Body of pancreas (tissue), 4 donors: ENCODE measurements at regions not wholly inside any gene's neighbourhood (a gene's known extent, or its start where the extent isn't known, plus 50 kb on each side); places are given as distances from the start of the nearest gene placed in this dataset.

ENCODE experiments used
- ATAC-seq: fragments of 150-250 bp; one replicate; pipeline ENCODE4 v1.9.1; 2016
- DNase-seq, 4 donors: peaks; one replicate each; pipeline ENCODE4 v3.0.0-alpha.2; 2019
- H3K27ac ChIP-seq, 4 donors: fragments of 200-600 bp; sonication (generic); 1 replicate in 3 of 4; 2 replicates in 1 of 4; pipeline versions ENCODE4 v1.5.1 to v1.6.1; 2016 to 2019; ENCODE audit warnings: mild to moderate bottlenecking in 1 of 4, mixed read lengths in 1 of 4, moderate library complexity in 1 of 4
- H3K27me3 ChIP-seq, 2 donors: fragments of 200-600 bp; sonication (generic); one replicate each; pipeline ENCODE4 v1.6.0; 2016; ENCODE audit warnings: mild to moderate bottlenecking in 1 of 2
- H3K36me3 ChIP-seq, 2 donors: fragments of 200-600 bp; sonication (generic); replicated peaks in 1 of 2; 2 replicates each; pipeline ENCODE4 v1.5.1; 2016; ENCODE audit warnings: low read depth in 2 of 2; ENCODE audit not compliant: insufficient read depth in 1 of 2
- H3K4me1 ChIP-seq: fragments of 200-600 bp; sonication (generic); one replicate; pipeline ENCODE4 v1.6.0; 2016
- H3K4me3 ChIP-seq, 2 donors: fragments of 200-600 bp; sonication (generic); 1 replicate in 1 of 2; 2 replicates in 1 of 2; pipeline ENCODE4 v1.5.1; 2016 to 2019
- H3K9me3 ChIP-seq, 3 donors: fragments of 200-600 bp; sonication (generic); 1 replicate in 2 of 3; 2 replicates in 1 of 3; pipeline ENCODE4 v1.5.1; 2016
- POLR2A ChIP-seq, 3 donors: fragments of 450-650 bp; IDR thresholded peaks; one replicate each; pipeline ENCODE4 v1.6.1; 2016; ENCODE audit warnings: antibody characterized with exemption in 3 of 3, mild to moderate bottlenecking in 2 of 3
- WGBS, 2 donors: methylation state at CpG; one replicate each; pipeline ENCODE4 v1.1.5; 2017; 5-methylcytosine and 5-hydroxymethylcytosine counted together
- intact Hi-C: fragments of 100-400 bp; cut with DNase I; formaldehyde crosslinking; loops from one replicate; pipeline ENCODE4 v1.15.1; 2023
- TF ChIP-seq, protein P1 (sequence below), 7 experiments: fragments of 450-650 bp in 4 of 7; fragments of 200-600 bp in 3 of 7; sonication (generic) in 3 of 7; IDR thresholded peaks; one replicate each; pipeline ENCODE4 v1.5.1; 2016 to 2019; ENCODE audit warnings: antibody characterized with exemption in 7 of 7

DNA sequence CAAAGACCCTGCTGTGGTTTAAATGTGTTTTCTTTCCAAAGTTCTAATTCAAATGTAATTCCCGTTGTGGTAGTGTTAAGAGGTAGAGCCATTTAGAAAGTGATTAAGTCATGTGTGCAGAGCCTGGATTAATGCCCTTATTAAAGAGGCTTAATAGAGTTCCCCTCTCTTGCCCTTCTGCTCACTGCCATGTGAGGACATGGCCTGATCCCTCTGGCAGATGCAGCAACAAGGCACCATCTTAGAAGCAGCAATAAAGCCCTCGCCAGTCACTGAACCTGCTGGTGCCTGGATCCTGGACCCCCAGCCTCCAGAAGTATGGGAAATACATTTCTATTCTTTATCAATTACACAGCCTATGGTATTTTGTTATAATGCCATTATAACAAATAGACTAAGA lies 485.2 kb downstream of the DCDC2C start:
- DNase-seq (no peak), ATAC-seq (no peak)
- intact Hi-C loops = no loop called here
- Histone ChIP-seq H3K4me1 (no peaks in the 10 kb centered on the region), H3K36me3 (no peaks in the 10 kb centered on the region), H3K4me3 (no peak overlapping the region), H3K27ac (no peak overlapping the region), H3K9me3 (no peaks in the 10 kb centered on the region), H3K27me3 (no peaks in the 10 kb centered on the region)
- WGBS, 2 donors = 69 to 72% methylated on average over 2 of the region's 2 CpGs
- TF ChIP-seq POLR2A (IDR thresholded peaks at IDR 0.05) = no peak
- TF ChIP-seq, protein P1, sequence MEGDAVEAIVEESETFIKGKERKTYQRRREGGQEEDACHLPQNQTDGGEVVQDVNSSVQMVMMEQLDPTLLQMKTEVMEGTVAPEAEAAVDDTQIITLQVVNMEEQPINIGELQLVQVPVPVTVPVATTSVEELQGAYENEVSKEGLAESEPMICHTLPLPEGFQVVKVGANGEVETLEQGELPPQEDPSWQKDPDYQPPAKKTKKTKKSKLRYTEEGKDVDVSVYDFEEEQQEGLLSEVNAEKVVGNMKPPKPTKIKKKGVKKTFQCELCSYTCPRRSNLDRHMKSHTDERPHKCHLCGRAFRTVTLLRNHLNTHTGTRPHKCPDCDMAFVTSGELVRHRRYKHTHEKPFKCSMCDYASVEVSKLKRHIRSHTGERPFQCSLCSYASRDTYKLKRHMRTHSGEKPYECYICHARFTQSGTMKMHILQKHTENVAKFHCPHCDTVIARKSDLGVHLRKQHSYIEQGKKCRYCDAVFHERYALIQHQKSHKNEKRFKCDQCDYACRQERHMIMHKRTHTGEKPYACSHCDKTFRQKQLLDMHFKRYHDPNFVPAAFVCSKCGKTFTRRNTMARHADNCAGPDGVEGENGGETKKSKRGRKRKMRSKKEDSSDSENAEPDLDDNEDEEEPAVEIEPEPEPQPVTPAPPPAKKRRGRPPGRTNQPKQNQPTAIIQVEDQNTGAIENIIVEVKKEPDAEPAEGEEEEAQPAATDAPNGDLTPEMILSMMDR (IDR thresholded peaks at IDR 0.05) = no peak

DNA sequence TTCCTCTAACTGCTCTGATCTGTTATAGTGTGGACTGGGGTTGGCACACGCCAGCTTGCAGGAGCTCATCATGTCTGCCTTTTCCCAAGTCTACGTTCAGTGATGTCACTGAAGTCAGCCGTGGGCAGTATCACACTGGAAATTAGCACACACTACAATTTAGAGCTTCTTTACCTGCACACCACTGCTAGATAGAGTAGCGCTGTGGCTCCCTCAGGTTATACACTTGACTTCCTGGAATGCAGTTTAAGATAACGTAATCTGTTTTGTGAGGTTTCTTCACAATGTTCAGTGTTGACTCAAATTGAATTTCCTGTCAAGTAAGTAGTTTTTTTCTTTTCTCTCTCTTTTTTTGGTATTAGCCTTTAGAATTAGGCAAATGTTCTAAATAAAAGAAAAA lies 487.2 kb downstream of the DCDC2C start:
- H3K27ac ChIP-seq = no peak overlapping the region
- TF ChIP-seq, protein P1 (IDR thresholded peaks at IDR 0.05) = no peak
- no peak overlapping the region for H3K4me3 ChIP-seq
- DNase-seq = no peak
- no peaks in the 10 kb centered on the region for H3K4me1 ChIP-seq
- no peaks in the 10 kb centered on the region for H3K9me3 ChIP-seq
- intact Hi-C loops = no loop called here
- H3K36me3 ChIP-seq = no peaks in the 10 kb centered on the region
- WGBS, 2 donors = 27 to 46% methylated on average over 5 of the region's 5 CpGs
- no peak for ATAC-seq
- H3K27me3 ChIP-seq = no peaks in the 10 kb centered on the region

DNA sequence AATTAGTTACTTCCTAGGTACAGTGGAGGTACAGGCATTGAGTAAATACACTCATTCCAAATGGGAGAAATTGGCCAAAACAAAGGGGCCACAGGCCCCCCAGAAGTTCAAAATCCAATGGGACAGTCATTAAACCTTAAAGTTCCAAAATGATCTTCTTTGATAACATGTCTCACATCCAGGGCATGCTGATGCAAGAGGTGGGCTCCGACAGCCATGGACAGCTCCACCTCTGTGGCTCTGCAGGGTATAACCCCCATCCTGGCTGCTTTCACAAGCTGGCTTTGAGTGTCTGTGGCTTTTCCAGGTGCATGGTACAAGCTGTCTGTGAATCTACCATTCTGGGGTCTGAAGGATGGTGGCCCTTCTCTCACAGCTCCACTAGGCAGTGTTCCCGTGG lies 488.7 kb downstream of the DCDC2C start:
- Histone ChIP-seq H3K4me1 (no peaks in the 10 kb centered on the region), H3K27me3 (no peaks in the 10 kb centered on the region), H3K9me3 (no peaks in the 10 kb centered on the region), H3K4me3 (no peak overlapping the region), H3K36me3 (no peaks in the 10 kb centered on the region), H3K27ac (no peak overlapping the region)
- ATAC-seq (no peak), DNase-seq (no peak)
- intact Hi-C loops = no loop called here
- TF ChIP-seq, protein P1 (IDR thresholded peaks at IDR 0.05) = no peak
- no peak for TF ChIP-seq POLR2A (IDR thresholded peaks at IDR 0.05)
- 68 to 100% methylated on average over 2 of the region's 2 CpGs for WGBS, 2 donors

DNA sequence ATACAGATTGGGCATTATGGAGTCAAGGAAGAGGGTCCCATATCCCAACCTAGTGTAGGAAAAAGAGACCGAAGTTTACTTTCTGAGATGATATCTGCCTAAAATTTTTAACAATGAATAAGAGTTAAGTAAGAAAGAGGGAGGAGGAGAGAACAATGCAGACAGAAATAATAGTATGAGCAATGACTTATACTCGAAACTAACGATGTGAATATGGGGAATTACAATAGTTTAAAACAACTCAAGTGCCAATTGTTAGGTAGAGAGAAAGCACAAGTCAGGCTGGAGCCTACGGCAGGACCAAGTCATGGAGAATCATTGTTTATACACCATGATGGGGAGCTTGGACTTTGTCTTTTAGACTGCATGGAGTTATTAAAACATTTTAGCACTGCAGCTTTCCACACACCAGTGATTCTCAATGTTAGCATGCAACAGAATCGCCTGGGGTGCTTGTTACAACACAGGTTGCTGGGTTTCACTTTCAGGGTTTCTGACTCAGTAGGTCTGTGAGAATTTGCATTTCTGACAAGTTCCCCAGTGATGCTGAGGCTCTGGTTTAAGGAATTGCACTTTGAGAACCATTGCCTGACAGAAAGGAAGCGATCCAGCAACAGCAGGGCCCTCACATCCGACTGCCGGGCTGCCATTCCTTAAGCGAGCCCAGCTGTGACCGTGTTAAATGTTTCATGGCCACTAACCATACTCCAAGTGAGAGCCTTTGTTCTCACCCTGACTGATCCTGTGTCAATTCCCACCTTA lies 511.2 kb downstream of the DCDC2C start:
- no peaks in the 10 kb centered on the region for H3K9me3 ChIP-seq
- H3K36me3 ChIP-seq = no peaks in the 10 kb centered on the region
- H3K27me3 ChIP-seq = no peaks in the 10 kb centered on the region
- no peak for ATAC-seq
- H3K4me1 ChIP-seq = no peaks in the 10 kb centered on the region
- H3K27ac ChIP-seq = no peak overlapping the region
- no peak for DNase-seq
- intact Hi-C loops = no loop called here
- TF ChIP-seq POLR2A (IDR thresholded peaks at IDR 0.05) = no peak
- TF ChIP-seq, protein P1 (IDR thresholded peaks at IDR 0.05) = no peak
- H3K4me3 ChIP-seq = no peak overlapping the region
- 63 to 68% methylated on average over 10 of the region's 10 CpGs for WGBS, 2 donors

DNA sequence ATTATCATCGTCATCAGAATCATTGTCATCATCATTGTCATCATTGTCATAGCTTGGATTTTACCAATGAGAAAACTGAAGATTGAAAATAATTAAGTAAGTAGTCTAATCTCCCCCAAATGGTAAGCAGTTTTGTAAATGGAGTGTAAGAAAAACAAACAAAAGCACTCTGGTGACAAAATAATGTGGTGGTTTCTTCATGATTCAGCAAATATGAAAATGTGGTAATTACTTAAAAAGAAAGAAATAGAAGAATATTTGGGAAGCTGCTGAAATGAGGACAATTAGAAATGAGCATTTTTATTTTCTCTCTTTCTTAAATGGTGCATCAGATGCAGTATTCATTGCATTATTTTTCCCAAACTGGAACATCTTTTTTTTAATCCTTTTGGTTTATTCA lies 514.4 kb downstream of the DCDC2C start:
- Histone ChIP-seq H3K4me1 (no peaks in the 10 kb centered on the region), H3K9me3 (no peaks in the 10 kb centered on the region), H3K4me3 (no peak overlapping the region), H3K36me3 (no peaks in the 10 kb centered on the region), H3K27me3 (no peaks in the 10 kb centered on the region), H3K27ac (no peak overlapping the region)
- intact Hi-C loops = no loop called here
- WGBS, 2 donors = 57 to 69% methylated on average over 1 of the region's 1 CpG
- TF ChIP-seq, protein P1 (IDR thresholded peaks at IDR 0.05) = no peak
- no peak for TF ChIP-seq POLR2A (IDR thresholded peaks at IDR 0.05)
- ATAC-seq = no peak
- DNase-seq = no peak
